HG03571 (cell line): ENCODE measurements at regions not wholly inside any gene's neighbourhood (a gene's known extent, or its start where the extent isn't known, plus 50 kb on each side); places are given as distances from the start of the nearest gene placed in this dataset.
"Not testable (repeated sequence)": the region's sequence is repeated elsewhere in the genome, so short reads cannot be mapped to it uniquely, and the experiment has no call there.

Experiments used
- ATAC-seq: cut with Tn5 transposase; IDR thresholded peaks from one replicate; pipeline ENCODE4 v1.9.1; 2021; ENCODE audit not compliant: unreplicated experiment

- not testable (repeated sequence) for ATAC-seq
These were observed 160.4 kb downstream of the NPIPB11 start for GRCh38 chr16:29246091-29246490.

- ATAC-seq: no peak
These were observed 168.5 kb downstream of the NPIPB11 start for GRCh38 chr16:29237971-29238370.

GRCh38 chr16:29237495-29237894 lies 169.0 kb downstream of the NPIPB11 start:
- ATAC-seq: not testable (repeated sequence)

DNA sequence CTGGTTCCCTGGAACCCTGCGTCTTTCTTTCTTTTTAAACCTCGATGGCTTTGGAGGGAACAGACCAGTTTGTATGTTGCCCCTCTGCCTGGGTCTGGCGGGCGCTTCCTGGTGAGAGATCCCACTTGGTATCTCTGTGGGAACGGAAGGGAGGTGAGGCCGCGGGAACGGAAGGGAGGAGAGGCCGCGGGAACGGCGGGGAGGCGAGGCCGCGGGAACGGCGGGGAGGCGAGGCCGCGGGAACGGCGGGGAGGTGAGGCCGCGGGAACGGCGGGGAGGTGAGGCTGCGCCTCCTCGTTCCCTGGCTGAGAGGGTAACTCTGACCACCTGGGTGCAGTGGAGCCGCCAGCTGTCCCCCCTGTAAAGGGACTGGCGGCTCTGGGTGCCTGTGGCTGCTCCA lies 169.5 kb downstream of the NPIPB11 start:
- ATAC-seq: not testable (repeated sequence)

DNA sequence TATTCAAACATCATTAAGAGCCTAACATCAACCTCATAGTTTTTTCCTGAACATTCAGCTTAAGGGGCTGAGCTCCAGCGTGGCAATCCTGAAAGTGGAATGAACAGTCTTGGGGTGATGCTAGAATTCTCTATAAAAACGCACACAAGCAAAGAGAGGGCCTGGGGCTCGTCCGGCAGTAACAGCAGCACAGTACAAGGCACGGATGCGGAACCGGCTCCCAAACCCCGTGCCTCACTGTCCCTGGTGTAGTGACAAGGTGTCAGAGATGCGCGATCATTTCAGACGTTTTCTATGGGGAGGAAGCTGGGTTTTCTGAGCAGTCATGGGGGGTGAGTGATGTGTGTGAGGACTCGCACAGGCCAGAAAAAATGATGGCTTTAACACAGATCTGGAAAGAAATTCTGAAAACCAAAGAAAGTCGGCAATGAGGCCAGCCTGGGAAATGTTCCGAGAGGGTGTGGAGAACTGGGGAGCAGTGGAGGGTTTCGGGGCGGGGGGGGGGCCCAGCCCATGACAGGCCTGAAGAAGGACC lies 170.6 kb downstream of the NPIPB11 start:
- ATAC-seq: not testable (repeated sequence)

DNA sequence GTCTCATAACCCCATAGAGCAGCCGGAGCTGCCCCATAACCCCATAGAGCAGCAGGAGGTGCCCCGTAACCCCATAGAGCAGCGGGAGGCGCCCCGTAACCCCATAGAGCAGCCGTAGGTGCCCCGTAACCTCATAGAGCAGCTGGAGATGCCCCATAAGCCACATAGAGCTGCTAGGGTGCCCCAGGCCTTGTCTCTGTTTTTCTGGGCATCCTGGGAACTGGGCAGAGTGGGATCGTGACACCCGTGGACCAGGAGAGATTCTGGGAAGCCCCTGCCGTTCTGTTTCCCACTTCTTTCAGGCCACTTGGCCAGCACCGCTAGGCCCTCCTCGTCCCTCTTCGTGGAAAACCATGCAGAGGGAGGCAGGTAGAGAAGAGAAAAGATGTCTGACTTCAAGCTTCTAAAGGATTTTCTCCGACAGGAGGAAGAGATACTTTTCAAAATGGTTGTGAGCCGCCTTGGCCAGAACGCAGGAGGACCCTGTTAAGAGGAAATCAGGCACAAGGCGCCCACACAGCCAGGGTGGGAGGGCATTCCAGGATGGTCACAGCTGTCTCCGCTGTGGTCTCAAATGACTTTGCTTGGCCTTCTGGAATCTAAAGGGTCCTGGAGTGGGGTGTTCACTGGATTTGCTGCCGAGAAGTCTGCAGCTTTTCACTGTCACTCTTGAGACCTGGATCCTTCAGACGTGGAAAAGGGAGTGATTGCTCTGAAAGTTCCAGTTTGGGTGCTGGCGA lies 171.8 kb downstream of the NPIPB11 start:
- not testable (repeated sequence) for ATAC-seq

DNA sequence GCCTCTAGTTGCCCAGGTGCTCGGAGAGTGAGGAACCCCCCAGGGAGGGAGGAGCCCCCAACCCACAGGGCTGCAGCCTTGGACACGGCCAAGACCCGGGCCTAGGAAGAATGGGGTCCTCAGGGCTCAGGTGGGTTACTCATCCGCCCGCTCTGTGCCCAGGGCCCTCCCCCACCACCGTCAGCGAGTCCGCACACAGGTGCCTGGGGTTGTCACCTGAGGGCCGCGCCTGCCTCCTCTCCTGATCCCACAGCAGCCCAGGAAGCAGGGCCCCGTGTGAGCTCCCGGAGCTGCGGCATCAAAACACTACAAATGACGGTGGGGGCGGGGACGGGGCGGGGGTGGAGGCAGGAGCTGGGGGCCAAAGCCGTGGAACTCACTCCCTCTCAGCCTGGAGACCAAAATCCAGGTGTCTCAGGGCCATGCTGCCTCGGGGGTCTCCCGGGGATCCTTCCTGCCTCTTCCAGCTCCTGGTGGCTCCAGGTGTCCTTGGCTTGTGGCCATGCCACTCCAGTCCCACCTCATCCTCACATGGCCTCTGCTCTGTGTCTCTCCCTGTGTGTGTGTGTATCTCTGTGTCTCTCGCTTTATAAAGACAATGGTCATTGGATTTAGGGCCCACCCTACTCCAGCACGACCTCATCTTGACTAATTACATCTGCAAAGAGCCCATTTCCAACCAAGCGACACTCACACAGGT lies 172.7 kb downstream of the NPIPB11 start:
- not testable (repeated sequence) for ATAC-seq

GRCh38 chr16:29232811-29233704 lies 173.5 kb downstream of the NPIPB11 start:
- no peak for ATAC-seq

DNA sequence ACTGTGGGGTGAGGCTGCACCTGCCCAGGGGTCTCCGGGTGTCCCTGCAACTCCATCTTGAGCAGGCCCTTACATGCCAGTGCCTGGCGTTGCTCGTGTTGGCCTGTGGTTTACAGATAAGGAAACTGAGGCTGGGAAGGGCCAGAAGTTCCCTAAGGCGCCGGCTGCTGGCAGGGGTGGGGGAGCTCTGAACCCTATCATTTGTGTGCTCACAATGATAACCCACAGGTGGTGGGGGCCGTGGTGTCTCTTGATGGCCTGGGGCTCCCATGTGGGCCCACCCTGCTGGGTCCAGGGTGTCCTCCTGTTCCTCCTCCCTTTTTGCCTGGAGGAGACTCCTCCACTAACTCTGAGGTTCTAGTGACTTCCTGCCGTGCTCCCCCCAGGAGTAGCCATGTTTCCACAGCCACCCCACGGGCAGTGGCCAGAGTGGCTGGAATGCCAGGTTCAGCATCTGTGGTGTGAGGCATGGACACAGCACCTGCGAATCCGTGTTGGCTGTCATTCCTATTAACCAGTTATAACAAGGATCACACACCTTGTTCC lies 174.3 kb downstream of the NPIPB11 start:
- ATAC-seq: not testable (repeated sequence)

GRCh38 chr16:29231244-29231643 lies 175.3 kb downstream of the NPIPB11 start:
- ATAC-seq: no peak

DNA sequence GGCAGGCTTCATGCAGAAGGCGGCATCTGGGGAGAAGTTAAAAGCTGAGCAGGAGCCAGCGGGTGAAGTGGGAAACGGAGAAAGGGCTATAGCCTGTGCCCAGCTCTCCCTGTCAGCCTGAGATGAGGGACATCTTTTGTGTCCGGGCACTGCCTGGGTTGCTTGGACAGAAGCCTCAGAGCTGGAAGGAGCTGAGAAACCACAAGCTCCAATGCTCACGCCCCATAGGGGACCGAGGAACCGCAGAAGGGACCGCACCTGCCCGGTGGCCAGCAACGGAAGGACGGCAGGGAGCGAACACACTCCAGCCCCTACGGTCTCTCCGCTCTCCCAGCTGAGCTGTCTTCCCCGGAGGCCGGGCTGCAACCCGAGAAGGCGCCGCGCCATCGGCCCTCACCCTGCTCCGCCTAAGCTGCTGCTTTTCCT lies 175.8 kb downstream of the NPIPB11 start:
- ATAC-seq: no peak

DNA sequence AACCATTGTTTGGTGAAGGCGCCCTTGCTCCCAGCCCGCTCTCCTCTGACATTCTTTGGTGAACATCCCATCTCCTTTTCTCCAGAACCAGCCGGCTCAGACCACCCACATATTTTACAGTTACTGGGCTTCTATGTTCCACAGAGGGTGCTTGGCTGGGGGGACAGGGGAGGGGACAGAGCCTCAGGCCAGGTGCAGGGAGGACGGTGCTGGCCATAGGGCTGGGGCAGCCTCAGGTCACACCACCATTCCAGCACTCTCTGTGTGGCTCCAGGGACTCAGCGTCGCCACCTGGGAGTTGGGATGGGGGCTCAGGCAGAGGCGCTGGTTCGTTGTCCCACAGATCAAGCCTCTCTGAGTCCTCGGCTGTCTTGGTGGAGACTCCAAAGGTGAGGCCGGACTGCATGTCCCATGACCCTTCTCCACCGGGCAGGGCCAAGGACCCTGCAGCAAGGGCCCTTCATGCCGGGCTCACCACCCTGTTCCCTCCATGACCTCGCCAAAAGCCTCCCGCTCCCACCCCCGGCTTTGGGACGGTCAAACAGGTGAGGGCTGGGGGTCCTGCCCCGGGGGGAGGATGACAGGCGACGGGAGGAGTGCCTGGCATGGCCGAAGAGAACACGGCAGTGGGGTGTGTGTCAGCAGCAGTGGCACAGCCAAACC lies 176.4 kb downstream of the NPIPB11 start:
- ATAC-seq: not testable (repeated sequence)

GRCh38 chr16:29229616-29230005 lies 176.9 kb downstream of the NPIPB11 start:
- not testable (repeated sequence) for ATAC-seq

- not testable (repeated sequence) for ATAC-seq
These were observed 177.6 kb downstream of the NPIPB11 start for GRCh38 chr16:29228664-29229611.

- not testable (repeated sequence) for ATAC-seq
These were observed 178.5 kb downstream of the NPIPB11 start for GRCh38 chr16:29227751-29228663.

GRCh38 chr16:29226782-29227181 lies 179.7 kb downstream of the NPIPB11 start:
- no peak for ATAC-seq

DNA sequence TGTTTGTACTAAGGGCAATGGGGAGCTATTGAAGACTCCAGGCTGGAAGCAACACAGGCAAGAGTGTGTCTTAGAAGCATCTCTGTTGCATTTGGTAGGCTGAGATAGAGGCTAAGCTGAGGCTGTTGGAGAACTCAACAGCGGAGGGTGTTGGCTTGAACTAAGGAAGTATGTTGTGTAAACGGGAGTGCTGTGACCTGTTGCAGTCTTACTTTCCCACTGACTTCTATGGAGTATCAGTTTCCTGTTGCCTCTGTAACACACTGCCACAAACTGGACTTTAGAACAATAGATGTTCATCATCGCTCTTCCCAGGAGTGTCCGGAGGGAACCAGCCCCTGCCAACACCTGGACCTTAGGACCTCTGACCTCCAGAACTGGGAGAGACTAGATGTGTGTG lies 181.8 kb downstream of the NPIPB11 start:
- not testable (repeated sequence) for ATAC-seq

GRCh38 chr16:29222615-29223014 lies 183.9 kb downstream of the NPIPB11 start:
- ATAC-seq: not testable (repeated sequence)
